GM12878 (cell line): ENCODE measurements at regions not wholly inside any gene's neighbourhood (a gene's known extent, or its start where the extent isn't known, plus 50 kb on each side); places are given as distances from the start of the nearest gene placed in this dataset.

Source experiments
- EZH2 ChIP-seq: IDR thresholded peaks from 2 replicates; pipeline ENCODE4 v1.6.1; 2012; ENCODE audit warnings: low read depth, mild to moderate bottlenecking, control low read depth, inconsistent platforms, low read length, borderline replicate concordance; ENCODE audit not compliant: control insufficient read depth
- NR2C2 ChIP-seq: IDR thresholded peaks from 2 replicates; pipeline ENCODE4 v1.6.1; 2011; ENCODE audit warnings: borderline replicate concordance, low read depth; ENCODE audit not compliant: control insufficient read depth, insufficient read length

- no peak for TF ChIP-seq NR2C2
- no peak for TF ChIP-seq EZH2
Observed at GRCh38 chr22:48517039-48518030, 1310.3 kb downstream of the BRD1 start.
